Stomach (tissue), 8 donors: ENCODE measurements at regions not wholly inside any gene's neighbourhood (a gene's known extent, or its start where the extent isn't known, plus 50 kb on each side); places are given as distances from the start of the nearest gene placed in this dataset.

ENCODE experiments used
- DNase-seq, 2 donors: peaks; one replicate each; pipeline versions ENCODE4 v3.0.0 to v3.0.0-alpha.2; 2013 to 2019
- H3K27ac ChIP-seq, 5 donors: fragments of 200-600 bp in 4 of 5; sonication (generic) in 4 of 5; one replicate each; pipeline ENCODE4 v1.5.1; 2013 to 2019; ENCODE audit warnings: mild to moderate bottlenecking in 1 of 5, moderate library complexity in 1 of 5
- H3K27me3 ChIP-seq, 3 donors: fragments of 200-600 bp; sonication (generic); one replicate each; pipeline ENCODE4 v1.5.1; 2017 to 2019; ENCODE audit warnings: mixed run types in 1 of 3
- H3K36me3 ChIP-seq, 4 donors: fragments of 200-600 bp; sonication (generic); 1 replicate in 3 of 4; 2 replicates in 1 of 4; pipeline ENCODE4 v1.5.1; 2016 to 2019
- H3K4me1 ChIP-seq, 4 donors: fragments of 200-600 bp; sonication (generic); one replicate each; pipeline ENCODE4 v1.5.1; 2016 to 2019
- H3K4me3 ChIP-seq, 4 donors: fragments of 200-600 bp; sonication (generic) in 3 of 4; one replicate each; pipeline ENCODE4 v1.5.1; 2016 to 2019; ENCODE audit warnings: mild to moderate bottlenecking in 1 of 4
- H3K9me3 ChIP-seq, 4 donors: fragments of 200-600 bp; sonication (generic); one replicate each; pipeline ENCODE4 v1.5.1; 2016 to 2019
- CTCF ChIP-seq, 7 experiments: fragments of 450-650 bp in 4 of 7; fragments of 200-600 bp in 3 of 7; sonication (generic) in 3 of 7; IDR thresholded peaks; one replicate each; pipeline ENCODE4 v1.5.1; 2016 to 2019; ENCODE audit warnings: antibody characterized with exemption in 7 of 7, control low read depth in 2 of 7, mild to moderate bottlenecking in 1 of 7
- EP300 ChIP-seq: sonication (generic); formaldehyde crosslinking; IDR thresholded peaks from one replicate; pipeline ENCODE4 v1.6.1; 2017; ENCODE audit warnings: antibody characterized with exemption
- POLR2A ChIP-seq, 4 donors: fragments of 450-650 bp; IDR thresholded peaks; one replicate each; pipeline ENCODE4 v1.6.1; 2016; ENCODE audit warnings: antibody characterized with exemption in 4 of 4, control low read depth in 2 of 4, mild to moderate bottlenecking in 1 of 4, moderate library complexity in 1 of 4
- POLR2AphosphoS5 ChIP-seq, 3 donors: sonication (generic); formaldehyde crosslinking; IDR thresholded peaks; one replicate each; pipeline ENCODE4 v1.6.1; 2016; ENCODE audit warnings: antibody characterized with exemption in 3 of 3
- WGBS, 5 donors: extraction: QIAGEN DNeasy Blood & Tissue Kit in 3 of 5; methylation state at CpG; one replicate each; pipeline versions ENCODE4 v1.1.5 to v1.1.7; 2013 to 2018; 5-methylcytosine and 5-hydroxymethylcytosine counted together
- intact Hi-C: fragments of 100-400 bp; cut with DNase I; formaldehyde crosslinking; loops from one replicate; pipeline ENCODE4 v1.15.1; 2023; ENCODE audit warnings: low total_unique reads
- donor health status: healthy with polysubstance abuse.
- donor health status: Bipolar disorder and iron deficiency.
- donor health status: healthy.

GRCh38 chr12:45535610-45536180 lies 193.8 kb upstream of the ARID2 start:
- Histone ChIP-seq H3K36me3 (no peaks in the 10 kb centered on the region), H3K9me3 (no peaks in the 10 kb centered on the region), H3K4me1 (no peaks in the 10 kb centered on the region), H3K4me3 (no peak overlapping the region), H3K27me3 (no peaks in the 10 kb centered on the region), H3K27ac (no peak overlapping the region)
- intact Hi-C loops, result no loop called here
- DNase-seq, result no peak
- TF ChIP-seq CTCF (IDR thresholded peaks at IDR 0.05) (no peak), EP300 (no peak), POLR2AphosphoS5 (IDR thresholded peaks at IDR 0.05) (no peak), POLR2A (IDR thresholded peaks at IDR 0.05) (no peak)

- no peak for TF ChIP-seq CTCF (IDR thresholded peaks at IDR 0.05)
- no peak for TF ChIP-seq EP300
- TF ChIP-seq POLR2A (IDR thresholded peaks at IDR 0.05), result no peak
- H3K27me3 ChIP-seq, result no peaks in the 10 kb centered on the region
- H3K27ac ChIP-seq, result no peak overlapping the region
- DNase-seq, result no peak
- H3K36me3 ChIP-seq, result no peaks in the 10 kb centered on the region
- intact Hi-C loops, result no loop called here
- H3K4me1 ChIP-seq, result no peaks in the 10 kb centered on the region
- WGBS, 5 donors, result 67 to 86% (median 70%) methylated on average over 1 of the region's 1 CpG
- no peaks in the 10 kb centered on the region for H3K9me3 ChIP-seq
- H3K4me3 ChIP-seq, result no peak overlapping the region
Observed at GRCh38 chr12:45536284-45536683, 193.2 kb upstream of the ARID2 start.

- TF ChIP-seq POLR2AphosphoS5 (IDR thresholded peaks at IDR 0.05) (no peak), CTCF (IDR thresholded peaks at IDR 0.05) (no peak), EP300 (no peak)
- DNase-seq, result no peak
- Histone ChIP-seq H3K4me1 (peaks cover 0 to 7% (median 0%) of the 10 kb centered on the region in 4 donors), H3K27me3 (no peaks in the 10 kb centered on the region), H3K4me3 (no peak overlapping the region), H3K9me3 (no peaks in the 10 kb centered on the region), H3K36me3 (no peaks in the 10 kb centered on the region), H3K27ac (no peak overlapping the region)
- intact Hi-C loops, result no loop called here
- 71 to 94% (median 81%) methylated on average over 1 of the region's 1 CpG for WGBS, 5 donors
Observed at GRCh38 chr12:45540661-45541341, 188.7 kb upstream of the ARID2 start.

GRCh38 chr12:45543887-45544286 lies 185.6 kb upstream of the ARID2 start:
- 0 to 5% (median 0%) methylated on average over 2 of the region's 2 CpGs for WGBS, 5 donors
- intact Hi-C loops, result no loop called here

More at GRCh38 chr12:45543887-45544286, 185.6 kb upstream of the ARID2 start:
- peak; percentile 34 to 90 for DNase-seq
- TF ChIP-seq EP300 (no peak), POLR2A (IDR thresholded peaks at IDR 0.05) (no peak), POLR2AphosphoS5 (IDR thresholded peaks at IDR 0.05) (peak in 1 of 3 donors; percentile 57), CTCF (IDR thresholded peaks at IDR 0.05) (peak in 5 of 7 experiments; percentile 50 to 73 (median 66))
- Histone ChIP-seq H3K9me3 (no peaks in the 10 kb centered on the region), H3K4me1 (peaks cover 0 to 19% (median 4%) of the 10 kb centered on the region in 4 donors), H3K36me3 (no peaks in the 10 kb centered on the region), H3K4me3 (no peak overlapping the region), H3K27me3 (no peaks in the 10 kb centered on the region), H3K27ac (no peak overlapping the region)
